Esophagus muscularis mucosa (tissue), 4 donors: ENCODE measurements at regions not wholly inside any gene's neighbourhood (a gene's known extent, or its start where the extent isn't known, plus 50 kb on each side); places are given as distances from the start of the nearest gene placed in this dataset.

Source experiments
- CTCF ChIP-seq, 3 experiments: fragments of 200-600 bp in 2 of 3; fragments of 450-650 bp in 1 of 3; sonication (generic) in 2 of 3; IDR thresholded peaks; one replicate each; pipeline ENCODE4 v1.5.1; 2017 to 2019; ENCODE audit warnings: antibody characterized with exemption in 3 of 3, mild to moderate bottlenecking in 2 of 3, moderate library complexity in 1 of 3
- EP300 ChIP-seq: sonication (generic); formaldehyde crosslinking; IDR thresholded peaks from one replicate; pipeline ENCODE4 v1.6.1; 2017; ENCODE audit warnings: antibody characterized with exemption
- POLR2A ChIP-seq: fragments of 450-650 bp; IDR thresholded peaks from one replicate; pipeline ENCODE4 v1.6.1; 2017; ENCODE audit warnings: antibody characterized with exemption, moderate library complexity, mild to moderate bottlenecking, low read depth
- POLR2AphosphoS5 ChIP-seq, 2 donors: sonication (generic); formaldehyde crosslinking; IDR thresholded peaks; one replicate each; pipeline ENCODE4 v1.6.1; 2017; ENCODE audit warnings: antibody characterized with exemption in 2 of 2

DNA sequence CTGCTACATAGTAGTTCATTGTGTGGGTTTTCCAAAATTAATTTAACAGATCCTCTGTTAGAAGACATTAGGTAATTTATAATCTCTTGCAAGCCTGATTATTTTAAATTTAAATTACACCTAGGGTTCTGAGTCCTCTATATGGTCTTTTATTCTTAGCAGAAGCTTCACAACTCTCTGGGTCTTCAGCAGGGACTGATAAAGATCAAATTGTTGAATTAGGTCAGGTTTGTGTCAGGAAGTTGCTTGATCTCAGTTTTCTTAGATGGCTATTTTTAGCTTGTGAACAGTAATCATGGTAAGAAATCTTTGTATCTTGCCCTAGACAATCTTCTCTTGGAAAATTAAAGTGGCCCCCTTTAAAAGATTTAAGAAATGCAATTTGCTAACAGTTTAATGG, 183.1 kb upstream of the HDAC9 start:
- no peak for TF ChIP-seq POLR2AphosphoS5 (IDR thresholded peaks at IDR 0.05)
- TF ChIP-seq CTCF (IDR thresholded peaks at IDR 0.05), result no peak
- no peak for TF ChIP-seq POLR2A
- no peak for TF ChIP-seq EP300
